ENCODE measurements at regions not wholly inside any gene's neighbourhood (a gene's known extent, or its start where the extent isn't known, plus 50 kb on each side); places are given as distances from the start of the nearest gene placed in this dataset.

DNA sequence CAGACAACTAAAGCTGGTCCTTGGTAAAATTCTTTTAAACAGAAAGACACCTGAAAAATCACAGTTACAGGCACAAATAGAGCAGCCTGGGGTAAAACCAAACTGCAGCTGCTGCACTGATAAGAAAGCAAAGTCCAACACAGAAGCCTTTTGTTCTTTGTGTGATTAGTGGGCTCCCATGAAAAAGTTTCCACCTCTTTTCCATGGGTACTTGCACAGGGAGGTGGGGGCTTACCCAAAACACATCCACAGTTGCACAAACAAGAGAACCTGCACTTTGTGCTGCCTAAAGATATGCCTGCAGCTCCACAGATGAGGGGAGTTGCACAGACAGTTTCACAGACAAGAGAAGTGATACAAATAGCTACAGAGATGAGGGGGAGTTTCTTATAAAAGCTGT lies 106.7 kb upstream of the SLC5A9 start:
- no peak for TF ChIP-seq EP300 (IDR thresholded peaks at IDR 0.05)
- no peak for TF ChIP-seq POLR2AphosphoS5 (IDR thresholded peaks at IDR 0.05)
- TF ChIP-seq, protein P1, sequence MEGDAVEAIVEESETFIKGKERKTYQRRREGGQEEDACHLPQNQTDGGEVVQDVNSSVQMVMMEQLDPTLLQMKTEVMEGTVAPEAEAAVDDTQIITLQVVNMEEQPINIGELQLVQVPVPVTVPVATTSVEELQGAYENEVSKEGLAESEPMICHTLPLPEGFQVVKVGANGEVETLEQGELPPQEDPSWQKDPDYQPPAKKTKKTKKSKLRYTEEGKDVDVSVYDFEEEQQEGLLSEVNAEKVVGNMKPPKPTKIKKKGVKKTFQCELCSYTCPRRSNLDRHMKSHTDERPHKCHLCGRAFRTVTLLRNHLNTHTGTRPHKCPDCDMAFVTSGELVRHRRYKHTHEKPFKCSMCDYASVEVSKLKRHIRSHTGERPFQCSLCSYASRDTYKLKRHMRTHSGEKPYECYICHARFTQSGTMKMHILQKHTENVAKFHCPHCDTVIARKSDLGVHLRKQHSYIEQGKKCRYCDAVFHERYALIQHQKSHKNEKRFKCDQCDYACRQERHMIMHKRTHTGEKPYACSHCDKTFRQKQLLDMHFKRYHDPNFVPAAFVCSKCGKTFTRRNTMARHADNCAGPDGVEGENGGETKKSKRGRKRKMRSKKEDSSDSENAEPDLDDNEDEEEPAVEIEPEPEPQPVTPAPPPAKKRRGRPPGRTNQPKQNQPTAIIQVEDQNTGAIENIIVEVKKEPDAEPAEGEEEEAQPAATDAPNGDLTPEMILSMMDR (IDR thresholded peaks at IDR 0.05), result no peak
- TF ChIP-seq POLR2A (IDR thresholded peaks at IDR 0.05), result no peak
